H1 (cell line): ENCODE measurements at regions not wholly inside any gene's neighbourhood (a gene's known extent, or its start where the extent isn't known, plus 50 kb on each side); places are given as distances from the start of the nearest gene placed in this dataset.

Source experiments
- E2F6 ChIP-seq: IDR thresholded peaks from 2 replicates; pipeline ENCODE4 v1.6.1; 2012; ENCODE audit warnings: inconsistent platforms
- KDM1A ChIP-seq: fragments of 200-600, 300-600 bp; sonication (generic); IDR thresholded peaks from 2 replicates; pipeline ENCODE4 v1.7.1; 2016; ENCODE audit warnings: mild to moderate bottlenecking, low read length, borderline replicate concordance
- SP1 ChIP-seq: IDR thresholded peaks from 2 replicates; pipeline ENCODE4 v1.6.1; 2011; ENCODE audit warnings: low read depth, low read length
- SP2 ChIP-seq: IDR thresholded peaks from 2 replicates; pipeline ENCODE4 v1.6.1; 2012; ENCODE audit warnings: mild to moderate bottlenecking, low read length, inconsistent platforms
- TF ChIP-seq, protein P1 (sequence below): fragments of 300-600 bp; sonication (generic); IDR thresholded peaks from 2 replicates; pipeline ENCODE4 v1.7.1; 2012; ENCODE audit warnings: low read length, moderate library complexity, mild to moderate bottlenecking, inconsistent platforms; ENCODE audit not compliant: insufficient replicate concordance

DNA sequence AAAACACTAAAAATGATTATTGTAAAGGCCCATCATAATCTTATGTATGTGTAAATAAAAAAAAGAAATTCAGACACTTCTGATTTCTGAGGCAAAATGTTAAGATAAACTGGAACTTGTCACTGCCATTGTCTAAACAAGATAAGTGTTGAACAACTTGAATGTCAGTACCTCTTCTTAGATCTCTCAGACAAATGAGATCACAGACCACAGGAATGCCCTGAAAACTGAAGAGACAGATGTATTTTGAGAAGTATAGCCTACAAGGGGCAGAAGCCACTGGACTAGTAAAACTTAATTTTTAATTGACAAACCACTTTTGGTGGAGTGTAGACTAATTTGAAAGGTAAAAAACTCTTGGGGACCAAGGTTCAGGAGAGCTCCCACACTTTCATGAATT, 375.5 kb upstream of the SLITRK5 start (continued):
- TF ChIP-seq, protein P1, sequence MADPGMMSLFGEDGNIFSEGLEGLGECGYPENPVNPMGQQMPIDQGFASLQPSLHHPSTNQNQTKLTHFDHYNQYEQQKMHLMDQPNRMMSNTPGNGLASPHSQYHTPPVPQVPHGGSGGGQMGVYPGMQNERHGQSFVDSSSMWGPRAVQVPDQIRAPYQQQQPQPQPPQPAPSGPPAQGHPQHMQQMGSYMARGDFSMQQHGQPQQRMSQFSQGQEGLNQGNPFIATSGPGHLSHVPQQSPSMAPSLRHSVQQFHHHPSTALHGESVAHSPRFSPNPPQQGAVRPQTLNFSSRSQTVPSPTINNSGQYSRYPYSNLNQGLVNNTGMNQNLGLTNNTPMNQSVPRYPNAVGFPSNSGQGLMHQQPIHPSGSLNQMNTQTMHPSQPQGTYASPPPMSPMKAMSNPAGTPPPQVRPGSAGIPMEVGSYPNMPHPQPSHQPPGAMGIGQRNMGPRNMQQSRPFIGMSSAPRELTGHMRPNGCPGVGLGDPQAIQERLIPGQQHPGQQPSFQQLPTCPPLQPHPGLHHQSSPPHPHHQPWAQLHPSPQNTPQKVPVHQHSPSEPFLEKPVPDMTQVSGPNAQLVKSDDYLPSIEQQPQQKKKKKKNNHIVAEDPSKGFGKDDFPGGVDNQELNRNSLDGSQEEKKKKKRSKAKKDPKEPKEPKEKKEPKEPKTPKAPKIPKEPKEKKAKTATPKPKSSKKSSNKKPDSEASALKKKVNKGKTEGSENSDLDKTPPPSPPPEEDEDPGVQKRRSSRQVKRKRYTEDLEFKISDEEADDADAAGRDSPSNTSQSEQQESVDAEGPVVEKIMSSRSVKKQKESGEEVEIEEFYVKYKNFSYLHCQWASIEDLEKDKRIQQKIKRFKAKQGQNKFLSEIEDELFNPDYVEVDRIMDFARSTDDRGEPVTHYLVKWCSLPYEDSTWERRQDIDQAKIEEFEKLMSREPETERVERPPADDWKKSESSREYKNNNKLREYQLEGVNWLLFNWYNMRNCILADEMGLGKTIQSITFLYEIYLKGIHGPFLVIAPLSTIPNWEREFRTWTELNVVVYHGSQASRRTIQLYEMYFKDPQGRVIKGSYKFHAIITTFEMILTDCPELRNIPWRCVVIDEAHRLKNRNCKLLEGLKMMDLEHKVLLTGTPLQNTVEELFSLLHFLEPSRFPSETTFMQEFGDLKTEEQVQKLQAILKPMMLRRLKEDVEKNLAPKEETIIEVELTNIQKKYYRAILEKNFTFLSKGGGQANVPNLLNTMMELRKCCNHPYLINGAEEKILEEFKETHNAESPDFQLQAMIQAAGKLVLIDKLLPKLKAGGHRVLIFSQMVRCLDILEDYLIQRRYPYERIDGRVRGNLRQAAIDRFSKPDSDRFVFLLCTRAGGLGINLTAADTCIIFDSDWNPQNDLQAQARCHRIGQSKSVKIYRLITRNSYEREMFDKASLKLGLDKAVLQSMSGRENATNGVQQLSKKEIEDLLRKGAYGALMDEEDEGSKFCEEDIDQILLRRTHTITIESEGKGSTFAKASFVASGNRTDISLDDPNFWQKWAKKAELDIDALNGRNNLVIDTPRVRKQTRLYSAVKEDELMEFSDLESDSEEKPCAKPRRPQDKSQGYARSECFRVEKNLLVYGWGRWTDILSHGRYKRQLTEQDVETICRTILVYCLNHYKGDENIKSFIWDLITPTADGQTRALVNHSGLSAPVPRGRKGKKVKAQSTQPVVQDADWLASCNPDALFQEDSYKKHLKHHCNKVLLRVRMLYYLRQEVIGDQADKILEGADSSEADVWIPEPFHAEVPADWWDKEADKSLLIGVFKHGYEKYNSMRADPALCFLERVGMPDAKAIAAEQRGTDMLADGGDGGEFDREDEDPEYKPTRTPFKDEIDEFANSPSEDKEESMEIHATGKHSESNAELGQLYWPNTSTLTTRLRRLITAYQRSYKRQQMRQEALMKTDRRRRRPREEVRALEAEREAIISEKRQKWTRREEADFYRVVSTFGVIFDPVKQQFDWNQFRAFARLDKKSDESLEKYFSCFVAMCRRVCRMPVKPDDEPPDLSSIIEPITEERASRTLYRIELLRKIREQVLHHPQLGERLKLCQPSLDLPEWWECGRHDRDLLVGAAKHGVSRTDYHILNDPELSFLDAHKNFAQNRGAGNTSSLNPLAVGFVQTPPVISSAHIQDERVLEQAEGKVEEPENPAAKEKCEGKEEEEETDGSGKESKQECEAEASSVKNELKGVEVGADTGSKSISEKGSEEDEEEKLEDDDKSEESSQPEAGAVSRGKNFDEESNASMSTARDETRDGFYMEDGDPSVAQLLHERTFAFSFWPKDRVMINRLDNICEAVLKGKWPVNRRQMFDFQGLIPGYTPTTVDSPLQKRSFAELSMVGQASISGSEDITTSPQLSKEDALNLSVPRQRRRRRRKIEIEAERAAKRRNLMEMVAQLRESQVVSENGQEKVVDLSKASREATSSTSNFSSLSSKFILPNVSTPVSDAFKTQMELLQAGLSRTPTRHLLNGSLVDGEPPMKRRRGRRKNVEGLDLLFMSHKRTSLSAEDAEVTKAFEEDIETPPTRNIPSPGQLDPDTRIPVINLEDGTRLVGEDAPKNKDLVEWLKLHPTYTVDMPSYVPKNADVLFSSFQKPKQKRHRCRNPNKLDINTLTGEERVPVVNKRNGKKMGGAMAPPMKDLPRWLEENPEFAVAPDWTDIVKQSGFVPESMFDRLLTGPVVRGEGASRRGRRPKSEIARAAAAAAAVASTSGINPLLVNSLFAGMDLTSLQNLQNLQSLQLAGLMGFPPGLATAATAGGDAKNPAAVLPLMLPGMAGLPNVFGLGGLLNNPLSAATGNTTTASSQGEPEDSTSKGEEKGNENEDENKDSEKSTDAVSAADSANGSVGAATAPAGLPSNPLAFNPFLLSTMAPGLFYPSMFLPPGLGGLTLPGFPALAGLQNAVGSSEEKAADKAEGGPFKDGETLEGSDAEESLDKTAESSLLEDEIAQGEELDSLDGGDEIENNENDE, result no peak
- TF ChIP-seq KDM1A, result no peak
- TF ChIP-seq SP2, result no peak
- TF ChIP-seq SP1, result no peak
- no peak for TF ChIP-seq E2F6
